Stimulated activated naive CD4-positive, alpha-beta T cell treated with Interleukin-2 at 50 U/mL for 16 hours (primary cell): ENCODE measurements at regions not wholly inside any gene's neighbourhood (a gene's known extent, or its start where the extent isn't known, plus 50 kb on each side); places are given as distances from the start of the nearest gene placed in this dataset.

Source experiments
- DNase-seq: peaks from one replicate; lab custom pipeline; 2025; lab: John Stamatoyannopoulos, UW

- DNase-seq = no peak
Measured at GRCh38 chr1:55624766-55625165, 409.6 kb upstream of the USP24 start.

- no peak for DNase-seq
Measured at GRCh38 chr1:55623311-55623710, 408.1 kb upstream of the USP24 start.

- DNase-seq = no peak
Measured at GRCh38 chr1:55622074-55622473, 406.9 kb upstream of the USP24 start.

- no peak for DNase-seq
Measured at GRCh38 chr1:55618199-55618598, 403.0 kb upstream of the USP24 start.

GRCh38 chr1:55617288-55617982 lies 402.3 kb upstream of the USP24 start:
- DNase-seq = no peak

GRCh38 chr1:55612988-55613387 lies 397.8 kb upstream of the USP24 start:
- no peak for DNase-seq

- no peak for DNase-seq
Measured at GRCh38 chr1:55611123-55611522, 396.0 kb upstream of the USP24 start.

GRCh38 chr1:55610203-55610602 lies 395.0 kb upstream of the USP24 start:
- DNase-seq = no peak

GRCh38 chr1:55609630-55610029 lies 394.5 kb upstream of the USP24 start:
- no peak for DNase-seq

GRCh38 chr1:55605155-55605554 lies 390.0 kb upstream of the USP24 start:
- no peak for DNase-seq

GRCh38 chr1:55604749-55605148 lies 389.6 kb upstream of the USP24 start:
- no peak for DNase-seq

- no peak for DNase-seq
Measured at GRCh38 chr1:55604179-55604578, 389.0 kb upstream of the USP24 start.

- DNase-seq = no peak
Measured at GRCh38 chr1:55600242-55600641, 385.1 kb upstream of the USP24 start.

- DNase-seq = no peak
Measured at GRCh38 chr1:55597910-55598309, 382.7 kb upstream of the USP24 start.

GRCh38 chr1:55594701-55595100 lies 379.5 kb upstream of the USP24 start:
- DNase-seq = no peak

GRCh38 chr1:55593298-55593697 lies 378.1 kb upstream of the USP24 start:
- DNase-seq = no peak

- DNase-seq = no peak
Measured at GRCh38 chr1:55592122-55592521, 377.0 kb upstream of the USP24 start.

- no peak for DNase-seq
Measured at GRCh38 chr1:55589671-55590297, 374.6 kb upstream of the USP24 start.

GRCh38 chr1:55588309-55588708 lies 373.1 kb upstream of the USP24 start:
- no peak for DNase-seq

GRCh38 chr1:55586771-55587170 lies 371.6 kb upstream of the USP24 start:
- no peak for DNase-seq

GRCh38 chr1:55585402-55585792 lies 370.2 kb upstream of the USP24 start:
- no peak for DNase-seq

GRCh38 chr1:55584526-55585401 lies 369.6 kb upstream of the USP24 start:
- no peak for DNase-seq

GRCh38 chr1:55582084-55582483 lies 366.9 kb upstream of the USP24 start:
- DNase-seq = no peak
